Sigmoid colon (tissue), 6 donors: ENCODE measurements at regions not wholly inside any gene's neighbourhood (a gene's known extent, or its start where the extent isn't known, plus 50 kb on each side); places are given as distances from the start of the nearest gene placed in this dataset.
A peak's percentile ranks its signal among the peaks of the same experiment; 100 is the strongest.

Experiments
- DNase-seq: peaks from one replicate; pipeline ENCODE4 v3.0.0-alpha.2; 2019
- H3K27ac ChIP-seq, 4 donors: fragments of 200-600 bp; sonication (generic); one replicate each; pipeline ENCODE4 v1.5.1; 2016 to 2019; ENCODE audit warnings: mild to moderate bottlenecking in 1 of 4
- H3K27me3 ChIP-seq, 3 donors: fragments of 200-600 bp; sonication (generic); one replicate each; pipeline ENCODE4 v1.5.1; 2019; ENCODE audit warnings: mild to moderate bottlenecking in 1 of 3
- H3K36me3 ChIP-seq, 4 donors: fragments of 200-600 bp; sonication (generic); one replicate each; pipeline ENCODE4 v1.5.1; 2016 to 2019
- H3K4me1 ChIP-seq, 4 donors: fragments of 200-600 bp; sonication (generic); one replicate each; pipeline ENCODE4 v1.5.1; 2017 to 2019
- H3K4me3 ChIP-seq, 4 donors: fragments of 200-600 bp; sonication (generic); one replicate each; pipeline ENCODE4 v1.5.1; 2017 to 2019; ENCODE audit warnings: mild to moderate bottlenecking in 2 of 4, moderate library complexity in 1 of 4
- H3K9me3 ChIP-seq, 4 donors: fragments of 200-600 bp in 3 of 4; sonication (generic) in 3 of 4; one replicate each; pipeline versions ENCODE4 v1.5.1 to v1.6.1; 2013 to 2019
- EP300 ChIP-seq, 4 donors: sonication (generic); formaldehyde crosslinking; IDR thresholded peaks; one replicate each; pipeline ENCODE4 v1.6.1; 2017; ENCODE audit warnings: antibody characterized with exemption in 4 of 4
- POLR2A ChIP-seq, 2 donors: fragments of 450-650 bp; IDR thresholded peaks; one replicate each; pipeline ENCODE4 v1.6.1; 2016; ENCODE audit warnings: antibody characterized with exemption in 2 of 2, mild to moderate bottlenecking in 2 of 2, moderate library complexity in 2 of 2
- POLR2AphosphoS5 ChIP-seq, 4 donors: sonication (generic); formaldehyde crosslinking; IDR thresholded peaks; one replicate each; pipeline ENCODE4 v1.6.1; 2017; ENCODE audit warnings: antibody characterized with exemption in 4 of 4
- WGBS, 2 donors: extraction: QIAGEN DNeasy Blood & Tissue Kit; methylation state at CpG; one replicate each; pipeline ENCODE4 v1.1.7; 2013; 5-methylcytosine and 5-hydroxymethylcytosine counted together
- intact Hi-C: fragments of 100-400 bp; cut with DNase I; formaldehyde crosslinking; loops from one replicate; pipeline ENCODE4 v1.15.1; 2023
- TF ChIP-seq, protein P1 (sequence below), 4 experiments: fragments of 450-650 bp in 3 of 4; fragments of 200-600 bp in 1 of 4; IDR thresholded peaks; one replicate each; pipeline ENCODE4 v1.5.1; 2016 to 2019; ENCODE audit warnings: antibody characterized with exemption in 4 of 4, mild to moderate bottlenecking in 3 of 4, moderate library complexity in 2 of 4
- donor health status: healthy with polysubstance abuse.
- donor health status: healthy.

DNA sequence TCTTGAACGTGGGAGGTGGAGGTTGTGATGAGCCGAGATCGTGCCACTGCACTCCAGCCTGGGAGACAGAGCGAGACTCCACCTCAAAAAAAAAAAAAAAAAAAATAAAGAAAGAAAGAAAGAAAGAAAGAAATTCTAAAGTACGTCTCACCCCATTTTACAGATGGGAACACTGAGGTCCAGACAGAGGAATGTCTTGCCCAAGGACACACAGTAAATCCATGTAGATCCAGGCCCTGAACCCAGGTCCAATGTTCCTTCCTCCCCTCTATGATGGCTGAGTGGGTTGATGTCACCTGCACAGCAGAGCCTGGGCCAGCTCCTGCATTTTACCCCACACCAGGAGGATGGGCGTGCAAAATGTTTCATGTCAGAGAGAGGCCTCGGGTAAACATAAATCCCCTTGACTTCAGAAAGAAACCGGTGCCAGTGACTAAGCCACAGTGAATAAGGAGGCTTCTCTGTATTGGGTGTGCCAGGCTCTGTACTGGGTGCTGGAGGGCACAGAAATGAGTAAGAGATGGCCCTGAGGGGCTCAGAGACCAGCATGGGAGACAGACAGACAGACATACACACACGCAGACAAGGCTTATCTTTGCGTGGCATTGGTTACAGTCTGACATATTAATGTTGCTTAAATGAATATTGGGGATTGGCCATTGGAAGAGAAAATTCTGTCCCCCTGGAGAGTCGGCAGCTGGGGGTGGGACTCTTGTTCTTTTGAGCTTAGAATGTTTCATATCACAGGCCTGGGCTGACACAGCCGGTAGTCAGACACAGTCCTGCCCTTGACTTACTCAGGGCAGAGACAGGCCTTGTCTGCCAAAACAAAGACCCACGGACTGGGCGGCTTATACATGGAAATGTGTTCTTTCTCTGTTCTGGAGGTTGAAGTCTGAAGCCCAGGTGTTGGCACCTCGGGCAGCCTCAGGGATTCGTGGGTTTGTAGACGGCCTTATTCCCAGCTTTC lies 105.4 kb downstream of the MIAT start:
- no peak for DNase-seq
- TF ChIP-seq, protein P1, sequence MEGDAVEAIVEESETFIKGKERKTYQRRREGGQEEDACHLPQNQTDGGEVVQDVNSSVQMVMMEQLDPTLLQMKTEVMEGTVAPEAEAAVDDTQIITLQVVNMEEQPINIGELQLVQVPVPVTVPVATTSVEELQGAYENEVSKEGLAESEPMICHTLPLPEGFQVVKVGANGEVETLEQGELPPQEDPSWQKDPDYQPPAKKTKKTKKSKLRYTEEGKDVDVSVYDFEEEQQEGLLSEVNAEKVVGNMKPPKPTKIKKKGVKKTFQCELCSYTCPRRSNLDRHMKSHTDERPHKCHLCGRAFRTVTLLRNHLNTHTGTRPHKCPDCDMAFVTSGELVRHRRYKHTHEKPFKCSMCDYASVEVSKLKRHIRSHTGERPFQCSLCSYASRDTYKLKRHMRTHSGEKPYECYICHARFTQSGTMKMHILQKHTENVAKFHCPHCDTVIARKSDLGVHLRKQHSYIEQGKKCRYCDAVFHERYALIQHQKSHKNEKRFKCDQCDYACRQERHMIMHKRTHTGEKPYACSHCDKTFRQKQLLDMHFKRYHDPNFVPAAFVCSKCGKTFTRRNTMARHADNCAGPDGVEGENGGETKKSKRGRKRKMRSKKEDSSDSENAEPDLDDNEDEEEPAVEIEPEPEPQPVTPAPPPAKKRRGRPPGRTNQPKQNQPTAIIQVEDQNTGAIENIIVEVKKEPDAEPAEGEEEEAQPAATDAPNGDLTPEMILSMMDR (IDR thresholded peaks at IDR 0.05): no peak
- TF ChIP-seq POLR2AphosphoS5 (IDR thresholded peaks at IDR 0.05) (no peak), EP300 (IDR thresholded peaks at IDR 0.05) (no peak), POLR2A (IDR thresholded peaks at IDR 0.05) (no peak)
- Histone ChIP-seq H3K4me3 (no peak overlapping the region), H3K36me3 (no peaks in the 10 kb centered on the region), H3K4me1 (peaks cover 0 to 8% (median 3%) of the 10 kb centered on the region in 4 donors), H3K27ac (no peak overlapping the region), H3K9me3 (peaks cover 0 to 3% (median 0%) of the 10 kb centered on the region in 4 donors), H3K27me3 (no peaks in the 10 kb centered on the region)
- intact Hi-C loops: no loop called here
- 95 to 96% methylated on average over 17 of the region's 17 CpGs for WGBS, 2 donors

DNA sequence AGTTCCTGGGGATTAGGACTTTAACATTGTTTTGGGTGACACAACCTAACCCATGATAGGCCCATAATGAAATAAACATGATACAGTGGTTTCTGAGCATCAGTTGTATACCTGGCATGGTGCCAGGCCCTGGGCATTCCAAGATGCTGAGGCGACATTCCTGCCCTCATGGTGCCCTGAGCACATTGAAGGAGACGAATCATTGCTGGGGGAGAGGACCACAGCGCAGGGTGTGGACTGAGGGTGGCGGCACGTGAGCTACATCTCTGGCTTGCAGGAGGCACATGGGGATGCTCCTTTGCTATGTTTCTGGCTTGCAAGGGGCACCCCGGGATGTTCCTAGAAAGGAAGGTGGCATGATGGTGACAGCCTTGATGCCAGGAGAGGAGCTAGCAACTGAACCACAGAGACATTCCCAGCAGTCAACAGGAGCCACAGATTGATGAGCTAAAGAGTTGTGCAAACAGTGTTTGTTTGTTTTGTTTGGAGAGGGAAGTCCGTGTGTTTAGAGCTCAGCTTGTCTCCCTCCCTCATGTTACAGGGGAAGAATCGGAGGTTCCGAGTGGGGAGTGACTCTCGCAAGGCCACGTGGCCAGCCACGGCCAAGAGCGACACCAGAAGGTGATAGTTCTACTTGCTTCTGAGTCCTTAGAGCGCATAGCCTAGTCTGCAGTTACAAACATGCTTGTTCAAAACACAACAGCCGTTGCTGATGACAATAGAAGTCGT lies 106.4 kb downstream of the MIAT start:
- Histone ChIP-seq H3K36me3 (no peaks in the 10 kb centered on the region), H3K27ac (peak overlapping the region in 1 of 4 donors; percentile 19), H3K9me3 (peaks cover 0 to 3% (median 0%) of the 10 kb centered on the region in 4 donors), H3K4me1 (peaks cover 0 to 8% (median 3%) of the 10 kb centered on the region in 4 donors), H3K4me3 (no peak overlapping the region), H3K27me3 (no peaks in the 10 kb centered on the region)
- DNase-seq: no peak
- TF ChIP-seq POLR2AphosphoS5 (IDR thresholded peaks at IDR 0.05): no peak
- TF ChIP-seq POLR2A (IDR thresholded peaks at IDR 0.05): no peak
- TF ChIP-seq, protein P1 (IDR thresholded peaks at IDR 0.05): no peak
- no peak for TF ChIP-seq EP300 (IDR thresholded peaks at IDR 0.05)
- WGBS, 2 donors: 75 to 79% methylated on average over 16 of the region's 16 CpGs
- intact Hi-C loops: no loop called here

DNA sequence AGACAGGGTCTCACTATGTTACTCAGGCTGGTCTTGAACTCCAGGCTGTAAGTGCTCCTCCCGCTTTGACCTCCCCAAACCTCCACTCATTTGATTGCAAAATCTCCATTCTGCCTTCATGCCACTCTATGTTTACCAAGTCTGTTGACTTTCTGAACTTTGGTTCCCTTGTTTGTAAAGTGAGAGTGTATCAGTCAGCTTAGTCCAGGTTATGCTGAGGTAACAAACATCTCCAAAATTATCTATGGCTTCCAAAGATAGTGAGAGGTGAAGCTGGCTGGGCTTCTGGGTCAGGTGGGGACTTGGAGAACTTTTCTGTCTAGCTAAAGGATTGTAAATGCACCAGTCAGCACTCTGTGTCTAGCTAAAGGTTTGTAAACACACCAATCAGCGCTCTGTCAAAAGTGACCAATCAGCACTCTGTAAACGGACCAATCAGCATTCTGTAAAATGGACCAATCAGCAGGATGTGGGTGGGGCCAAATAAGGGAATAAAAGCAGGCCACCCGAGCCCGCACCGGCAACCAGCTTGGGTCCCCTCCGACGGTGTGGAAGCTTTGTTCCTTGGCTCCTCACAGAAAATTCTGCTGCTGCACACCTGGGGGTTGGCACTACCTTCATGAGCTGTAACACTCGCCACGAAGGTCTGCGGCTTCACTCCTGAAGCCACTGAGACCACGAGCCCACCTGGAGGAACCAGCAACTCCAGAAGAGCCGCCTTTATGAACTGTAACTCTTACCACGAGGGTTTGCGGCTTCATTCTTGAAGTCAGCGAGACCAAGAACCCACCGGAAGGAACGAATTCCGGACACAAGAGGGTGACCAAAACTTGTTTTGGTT lies 109.3 kb downstream of the MIAT start:
- H3K9me3 ChIP-seq: peaks cover 0 to 3% (median 0%) of the 10 kb centered on the region in 4 donors
- no peak for DNase-seq
- TF ChIP-seq POLR2AphosphoS5 (IDR thresholded peaks at IDR 0.05): no peak
- no peak for TF ChIP-seq POLR2A (IDR thresholded peaks at IDR 0.05)
- no peak for TF ChIP-seq EP300 (IDR thresholded peaks at IDR 0.05)
- TF ChIP-seq, protein P1 (IDR thresholded peaks at IDR 0.05): no peak
- 87 to 95% methylated on average over 19 of the region's 19 CpGs for WGBS, 2 donors
- no peak overlapping the region for H3K27ac ChIP-seq
- H3K36me3 ChIP-seq: no peaks in the 10 kb centered on the region
- intact Hi-C loops: no loop called here
- H3K4me3 ChIP-seq: no peak overlapping the region
- H3K27me3 ChIP-seq: no peaks in the 10 kb centered on the region
- peaks cover 0 to 8% (median 3%) of the 10 kb centered on the region in 4 donors for H3K4me1 ChIP-seq

DNA sequence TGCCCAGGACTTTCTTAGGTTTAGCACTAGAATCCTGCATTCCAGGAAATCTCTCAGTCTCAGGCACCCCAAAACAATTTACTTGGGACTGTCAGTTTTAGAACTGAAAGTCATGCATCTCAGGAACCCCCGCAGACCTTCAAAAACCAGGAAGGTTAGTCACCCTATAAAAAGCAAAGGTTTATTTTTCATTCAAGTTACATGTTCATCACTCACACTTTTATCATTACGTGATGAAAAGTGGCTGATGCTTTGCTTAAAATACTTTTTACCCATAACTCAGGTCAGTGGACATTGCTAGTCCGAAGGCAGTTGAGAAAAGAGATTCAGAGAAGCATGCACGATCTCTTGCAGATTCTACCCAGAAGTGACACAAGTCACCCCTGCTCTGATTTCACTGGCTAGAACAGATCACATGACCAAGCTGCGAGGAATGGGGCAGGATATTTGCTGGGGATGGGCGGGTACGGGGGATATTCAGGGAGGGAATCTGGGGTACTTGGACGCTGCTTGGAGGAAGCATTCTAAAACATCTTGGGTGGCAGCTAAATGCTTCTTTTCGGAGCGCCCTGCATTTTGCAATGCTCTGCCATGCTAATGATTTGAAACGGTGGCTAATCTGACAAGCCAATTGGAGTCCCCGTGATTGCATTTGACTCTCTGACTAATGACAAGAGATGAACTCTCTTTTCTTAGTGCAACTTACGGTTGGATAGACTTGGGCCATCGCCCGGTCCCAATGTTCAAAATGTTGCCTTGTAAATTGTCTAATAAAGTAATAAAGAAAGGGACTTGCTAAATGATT lies 110.2 kb downstream of the MIAT start:
- Histone ChIP-seq H3K4me1 (peaks cover 0 to 8% (median 3%) of the 10 kb centered on the region in 4 donors), H3K9me3 (peaks cover 0 to 3% (median 0%) of the 10 kb centered on the region in 4 donors), H3K27ac (no peak overlapping the region), H3K27me3 (no peaks in the 10 kb centered on the region), H3K36me3 (no peaks in the 10 kb centered on the region), H3K4me3 (no peak overlapping the region)
- WGBS, 2 donors: 91 to 93% methylated on average over 15 of the region's 15 CpGs
- intact Hi-C loops: no loop called here
- DNase-seq: no peak
- TF ChIP-seq POLR2AphosphoS5 (IDR thresholded peaks at IDR 0.05) (no peak), POLR2A (IDR thresholded peaks at IDR 0.05) (no peak), EP300 (IDR thresholded peaks at IDR 0.05) (no peak)
- TF ChIP-seq, protein P1 (IDR thresholded peaks at IDR 0.05): no peak
